GDM1 (cell line): ENCODE measurements at regions not wholly inside any gene's neighbourhood (a gene's known extent, or its start where the extent isn't known, plus 50 kb on each side); places are given as distances from the start of the nearest gene placed in this dataset.
"Not testable (repeated sequence)": the region's sequence is repeated elsewhere in the genome, so short reads cannot be mapped to it uniquely, and the experiment has no call there.

Experiments
- DNase-seq: peaks from one replicate; lab custom pipeline; 2025; lab: John Stamatoyannopoulos, UW

- DNase-seq = no peak
These were observed 1098.6 kb downstream of the FSCB start for GRCh38 chr14:43408472-43408871.

- DNase-seq = no peak
These were observed 1099.4 kb downstream of the FSCB start for GRCh38 chr14:43407706-43408105.

GRCh38 chr14:43406931-43407330 is 1100.2 kb downstream of the FSCB start:
- DNase-seq = no peak

- no peak for DNase-seq
These were observed 1107.8 kb downstream of the FSCB start for GRCh38 chr14:43399289-43399688.

GRCh38 chr14:43370565-43370896 is 1136.6 kb downstream of the FSCB start:
- DNase-seq = not testable (repeated sequence)

GRCh38 chr14:43369710-43370564 is 1137.1 kb downstream of the FSCB start:
- DNase-seq = no peak

- no peak for DNase-seq
These were observed 1144.5 kb downstream of the FSCB start for GRCh38 chr14:43362586-43362985.

- DNase-seq = no peak
These were observed 1145.3 kb downstream of the FSCB start for GRCh38 chr14:43361751-43362150.

GRCh38 chr14:43360239-43360638 is 1146.8 kb downstream of the FSCB start:
- no peak for DNase-seq

GRCh38 chr14:43359317-43359716 is 1147.8 kb downstream of the FSCB start:
- DNase-seq = no peak

- no peak for DNase-seq
These were observed 1150.0 kb downstream of the FSCB start for GRCh38 chr14:43356979-43357545.

GRCh38 chr14:43356382-43356781 is 1150.7 kb downstream of the FSCB start:
- DNase-seq = no peak

- DNase-seq = no peak
These were observed 1165.2 kb downstream of the FSCB start for GRCh38 chr14:43341921-43342320.

GRCh38 chr14:43338713-43339112 is 1168.4 kb downstream of the FSCB start:
- DNase-seq = no peak

GRCh38 chr14:43336351-43336750 is 1170.7 kb downstream of the FSCB start:
- no peak for DNase-seq

GRCh38 chr14:43326501-43327407 is 1180.3 kb downstream of the FSCB start:
- not testable (repeated sequence) for DNase-seq

GRCh38 chr14:43316427-43316826 is 1190.7 kb downstream of the FSCB start:
- no peak for DNase-seq

- DNase-seq = no peak
These were observed 1193.4 kb downstream of the FSCB start for GRCh38 chr14:43313719-43314118.

- no peak for DNase-seq
These were observed 1198.5 kb downstream of the FSCB start for GRCh38 chr14:43308421-43309110.

- no peak for DNase-seq
These were observed 1199.2 kb downstream of the FSCB start for GRCh38 chr14:43307836-43308235.

- DNase-seq = no peak
These were observed 1201.0 kb downstream of the FSCB start for GRCh38 chr14:43306053-43306452.

- no peak for DNase-seq
These were observed 1209.3 kb downstream of the FSCB start for GRCh38 chr14:43297794-43298193.
